ENCODE measurements at regions not wholly inside any gene's neighbourhood (a gene's known extent, or its start where the extent isn't known, plus 50 kb on each side); places are given as distances from the start of the nearest gene placed in this dataset.
"Not testable (repeated sequence)": the region's sequence is repeated elsewhere in the genome, so short reads cannot be mapped to it uniquely, and the experiment has no call there.

GRCh38 chr7:17095931-17096330 is 202.5 kb upstream of the AHR start:
- DNase-seq = no peak

DNA sequence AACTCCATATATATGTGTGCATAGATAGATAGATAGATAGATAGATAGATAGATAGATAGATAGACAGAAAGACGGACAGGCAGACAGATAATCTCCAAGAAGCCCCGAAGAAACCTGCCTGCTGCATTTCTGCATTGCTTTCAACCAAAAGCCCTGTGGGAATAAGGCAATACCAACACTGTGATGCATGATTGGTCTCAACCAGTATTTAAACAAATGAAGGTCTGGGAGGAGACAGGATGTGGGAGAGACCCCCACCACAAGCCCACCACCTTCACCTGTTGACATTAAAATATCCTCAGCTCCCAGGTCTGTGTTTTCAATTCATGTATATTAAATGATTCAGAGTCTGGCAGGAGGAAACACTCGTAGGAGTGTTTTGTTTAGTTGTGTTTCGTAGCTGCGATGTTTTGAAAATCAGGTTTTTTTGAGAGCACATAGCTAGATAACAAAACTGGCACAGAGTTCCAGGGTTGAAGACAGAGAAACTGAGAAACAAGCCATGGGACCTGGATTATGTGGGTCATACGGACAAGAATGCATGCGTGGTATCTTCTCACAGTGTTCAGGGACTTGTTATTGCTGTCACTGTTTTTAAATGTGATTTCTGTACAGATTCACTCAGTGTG is 200.7 kb upstream of the AHR start:
- no peak for DNase-seq

DNA sequence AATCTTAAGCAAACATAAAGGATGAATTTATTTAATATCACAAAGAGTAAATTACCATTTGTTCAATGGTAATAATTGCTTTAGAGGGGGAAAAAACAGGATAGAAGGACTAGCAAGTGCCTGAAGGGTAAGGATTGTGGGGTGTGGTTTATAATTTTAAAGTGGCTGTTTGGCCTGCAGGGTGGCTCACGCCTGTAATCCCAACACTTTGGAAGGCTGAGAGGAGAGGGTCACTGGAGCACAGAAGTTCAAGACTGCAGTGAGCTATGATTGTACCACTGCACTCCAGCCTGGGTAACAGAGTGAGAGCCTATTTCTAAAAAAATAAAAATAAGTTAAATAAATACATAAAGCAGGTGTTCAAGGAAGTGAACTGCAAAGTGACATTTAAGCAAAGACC is 199.9 kb upstream of the AHR start:
- no peak for DNase-seq

DNA sequence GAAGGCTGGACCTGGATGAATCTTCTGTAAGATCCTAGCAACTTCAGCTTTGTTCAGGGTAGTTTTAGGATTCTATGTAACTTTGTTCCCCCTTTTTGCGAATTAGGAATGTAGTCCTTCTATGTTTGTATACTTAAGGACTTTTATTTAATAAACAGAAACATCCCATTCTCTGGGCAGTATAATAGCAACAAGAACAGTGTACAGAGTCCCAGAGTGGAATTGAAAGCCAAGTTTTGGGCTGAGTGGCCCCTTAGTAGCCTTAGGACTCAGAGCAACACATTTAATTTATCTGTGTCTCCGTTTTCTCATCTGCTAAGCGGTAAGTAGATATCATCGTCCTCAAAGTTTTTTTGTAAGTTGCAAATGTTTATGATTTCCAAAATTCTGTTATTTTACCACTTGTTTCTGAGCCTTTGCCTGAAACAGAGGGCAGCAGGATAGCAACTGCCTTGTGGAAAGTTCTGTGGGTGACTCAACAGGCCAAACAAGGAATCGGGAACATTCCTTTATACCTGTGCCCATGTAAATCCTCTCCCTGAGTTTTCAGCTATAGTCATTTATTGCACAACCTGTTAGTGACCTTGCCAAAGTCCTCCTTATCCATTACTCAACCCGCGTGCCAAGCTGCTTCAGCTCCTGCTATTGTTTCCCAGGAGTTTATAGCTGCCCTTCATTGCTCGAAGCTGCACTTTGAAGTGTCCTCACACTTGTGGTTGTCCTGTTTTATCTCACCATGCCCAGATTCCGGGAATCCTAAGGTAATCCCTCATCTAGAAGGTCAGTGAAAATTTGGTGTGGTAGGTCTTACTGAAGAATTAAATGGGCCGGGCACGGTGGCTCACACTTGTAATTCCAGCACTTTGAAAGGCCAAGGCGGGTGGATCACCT is 199.1 kb upstream of the AHR start:
- no peak for DNase-seq

- not testable (repeated sequence) for DNase-seq
Measured at GRCh38 chr7:17099974-17100509, 198.4 kb upstream of the AHR start.

GRCh38 chr7:17101207-17101696 is 197.2 kb upstream of the AHR start:
- DNase-seq = no peak

DNA sequence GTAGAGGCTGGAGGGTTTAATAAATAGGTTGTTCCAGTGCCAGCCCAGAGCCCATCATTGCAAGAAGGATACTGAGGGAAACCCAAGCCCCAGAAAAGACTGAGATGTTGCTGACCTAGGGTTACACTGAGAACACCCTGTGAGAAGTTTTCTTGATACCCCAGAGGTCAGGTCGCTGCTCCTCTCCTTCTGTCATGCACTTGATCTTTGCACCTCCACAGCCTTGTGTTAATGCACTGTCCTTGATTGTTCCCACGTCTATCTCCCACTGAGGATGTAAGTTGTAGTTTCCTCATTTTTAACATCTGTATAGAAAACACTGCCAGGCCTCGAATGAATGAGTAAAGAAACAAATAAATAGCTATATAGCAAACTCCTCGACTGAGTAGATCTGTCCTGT is 195.3 kb upstream of the AHR start:
- DNase-seq = no peak

- no peak for DNase-seq
Measured at GRCh38 chr7:17103984-17104383, 194.5 kb upstream of the AHR start.

DNA sequence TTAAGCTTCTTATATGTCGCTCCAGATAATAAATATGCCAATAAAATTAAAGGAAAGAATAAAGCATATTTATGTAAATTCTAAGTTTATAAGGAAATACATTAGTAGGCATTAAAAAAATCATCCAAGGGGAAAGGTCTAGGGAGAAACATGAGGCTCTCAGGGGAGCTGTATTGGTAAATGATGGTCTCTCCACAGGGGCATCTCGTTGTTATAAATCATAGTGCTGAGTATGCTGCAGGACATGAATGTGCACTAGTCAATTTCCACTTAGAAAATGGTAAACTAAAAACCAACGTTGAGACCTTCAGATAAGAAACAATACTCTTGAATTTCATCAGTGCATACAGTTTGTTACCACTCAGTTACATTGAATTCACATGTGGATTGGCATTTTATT is 194.0 kb upstream of the AHR start:
- DNase-seq = no peak

DNA sequence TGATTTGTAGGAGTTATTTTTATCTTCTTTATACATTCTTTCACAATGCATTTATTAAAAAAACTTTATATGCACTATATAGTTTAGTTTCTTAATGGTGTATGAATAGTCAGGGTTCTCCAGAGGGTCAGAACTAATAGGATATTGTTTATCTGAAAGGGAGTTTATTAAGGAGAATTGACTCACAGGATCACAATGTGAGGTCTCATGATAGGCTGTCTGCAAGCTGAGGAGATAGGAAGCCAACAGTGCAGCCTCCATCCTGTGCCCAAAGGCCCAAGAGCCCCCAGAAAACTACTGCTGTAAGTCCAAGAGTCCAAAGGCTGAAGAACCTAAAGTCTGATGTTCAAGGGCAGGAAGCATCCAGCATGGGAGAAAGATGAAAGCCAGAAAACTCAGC is 192.8 kb upstream of the AHR start:
- no peak for DNase-seq

DNA sequence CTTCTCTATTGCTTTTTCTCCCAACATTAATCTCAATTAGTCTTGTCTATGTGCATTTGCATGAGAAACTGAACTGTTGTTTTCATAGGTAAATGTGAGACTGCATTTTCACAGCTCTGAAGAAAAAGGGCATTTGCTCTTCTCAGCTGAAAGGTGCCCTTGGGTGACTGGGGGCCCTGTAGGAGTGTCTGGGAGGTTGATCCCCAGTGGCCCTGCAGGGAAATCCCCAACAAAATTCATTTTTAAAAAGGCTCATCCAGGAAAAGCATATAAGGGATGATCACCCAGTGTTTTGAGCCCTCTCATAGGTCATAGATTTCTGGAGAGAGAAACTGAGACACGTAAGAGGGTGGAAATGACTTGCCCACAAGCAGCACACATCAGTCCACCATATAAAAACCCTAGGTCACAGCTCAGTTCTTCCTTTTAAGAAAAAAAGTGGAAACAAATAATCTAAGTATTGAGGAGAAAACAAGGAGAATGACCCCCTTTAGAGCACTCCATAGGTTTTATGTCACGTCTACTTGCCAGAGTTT is 190.3 kb upstream of the AHR start:
- DNase-seq = no peak

DNA sequence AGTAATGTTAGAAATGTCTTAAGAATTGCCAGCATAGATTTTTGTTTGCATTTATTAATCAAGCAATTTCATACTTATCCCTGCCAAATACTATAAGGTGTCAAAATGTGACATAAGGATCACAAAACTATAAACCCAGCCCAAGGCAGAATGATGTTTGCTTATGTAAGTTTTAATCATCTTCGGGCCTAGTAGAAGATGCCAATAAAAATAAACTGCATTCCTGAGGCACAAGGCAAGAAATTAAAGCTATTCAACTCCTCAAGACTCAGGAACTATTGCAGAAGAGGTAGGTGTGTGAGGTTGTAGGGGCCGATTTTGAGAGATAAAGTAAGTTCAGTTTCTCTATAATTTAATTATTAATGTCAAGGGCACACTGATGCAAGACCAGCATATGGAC is 189.4 kb upstream of the AHR start:
- no peak for DNase-seq

- DNase-seq = not testable (repeated sequence)
Measured at GRCh38 chr7:17113770-17114169, 184.7 kb upstream of the AHR start.

- no peak for DNase-seq
Measured at GRCh38 chr7:17118412-17118811, 180.0 kb upstream of the AHR start.

GRCh38 chr7:17120756-17121155 is 177.7 kb upstream of the AHR start:
- DNase-seq = no peak

GRCh38 chr7:17121671-17122070 is 176.8 kb upstream of the AHR start:
- no peak for DNase-seq

DNA sequence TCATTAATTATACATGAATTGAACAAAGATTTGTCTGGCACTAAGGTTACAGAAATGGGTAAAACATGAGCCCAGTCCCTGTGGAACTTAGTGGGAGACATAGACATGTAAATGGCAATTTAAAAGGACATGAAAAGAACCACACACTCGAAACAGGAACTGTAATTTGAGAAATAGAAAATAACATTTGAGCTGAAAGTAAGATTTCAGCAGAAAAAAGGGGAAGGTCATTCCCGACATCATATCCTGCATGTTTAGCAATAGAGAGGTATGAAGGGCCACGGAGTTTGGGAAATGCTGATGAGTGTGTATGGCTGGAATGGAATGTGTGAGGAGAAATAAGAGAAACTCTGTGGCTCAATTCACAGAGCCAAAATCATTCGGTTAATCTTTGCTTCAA is 175.4 kb upstream of the AHR start:
- DNase-seq = no peak

DNA sequence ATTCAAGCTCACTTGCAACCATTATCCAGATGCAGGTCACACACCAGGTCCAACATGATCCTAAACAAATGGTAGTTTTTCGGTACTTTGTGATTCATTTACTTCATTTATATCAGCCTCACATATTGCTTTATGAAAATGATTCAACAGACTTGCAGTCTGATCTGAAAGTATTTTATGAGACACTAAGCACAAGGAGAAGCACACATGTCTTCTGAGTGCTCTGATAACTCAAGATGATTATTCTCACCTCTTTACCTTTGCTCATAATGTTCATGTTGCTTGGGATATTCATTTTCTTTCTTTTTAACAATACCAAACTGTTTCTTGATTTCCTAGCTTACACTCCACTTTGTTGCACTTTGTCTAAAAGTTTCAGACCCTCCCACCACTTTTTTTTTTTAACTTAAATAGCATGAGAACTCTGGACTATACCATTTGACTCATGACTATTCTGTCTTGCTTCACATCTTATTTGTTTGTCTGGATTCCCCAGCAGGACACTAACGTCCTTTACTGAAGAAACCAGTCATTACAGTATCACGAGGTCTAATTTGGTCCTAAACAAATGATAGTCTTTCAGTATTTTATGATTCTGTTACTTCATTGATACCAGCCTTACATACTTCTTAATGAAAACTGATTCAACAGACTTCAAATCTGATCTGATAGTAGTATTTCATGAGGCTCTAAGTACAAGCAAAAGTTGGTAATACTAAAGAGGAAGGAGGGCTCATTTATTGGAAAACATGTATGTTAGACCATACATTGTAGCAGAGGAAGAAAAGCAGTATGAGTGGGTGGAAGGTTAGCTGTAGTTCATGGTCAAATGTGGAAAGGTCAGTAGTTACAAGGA is 171.8 kb upstream of the AHR start:
- no peak for DNase-seq

DNA sequence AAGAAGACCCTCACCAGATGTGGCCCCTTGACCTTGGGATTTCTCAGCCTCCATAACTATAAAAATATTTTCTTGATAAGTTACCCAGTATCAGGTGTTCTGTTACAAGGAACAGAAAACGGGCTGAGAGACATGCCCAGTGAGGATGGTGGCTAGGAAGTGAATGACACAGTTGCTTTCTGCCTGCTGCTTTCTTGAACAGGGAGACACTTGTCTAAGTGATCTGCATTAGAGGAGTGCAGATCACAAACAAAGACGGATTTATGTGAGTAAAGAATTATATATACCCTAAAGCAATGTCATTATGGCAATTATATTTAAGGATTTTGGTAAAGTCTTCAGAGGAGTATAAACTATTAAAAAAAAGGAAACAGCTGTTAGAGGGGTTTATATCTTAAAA is 169.2 kb upstream of the AHR start:
- DNase-seq = no peak

DNA sequence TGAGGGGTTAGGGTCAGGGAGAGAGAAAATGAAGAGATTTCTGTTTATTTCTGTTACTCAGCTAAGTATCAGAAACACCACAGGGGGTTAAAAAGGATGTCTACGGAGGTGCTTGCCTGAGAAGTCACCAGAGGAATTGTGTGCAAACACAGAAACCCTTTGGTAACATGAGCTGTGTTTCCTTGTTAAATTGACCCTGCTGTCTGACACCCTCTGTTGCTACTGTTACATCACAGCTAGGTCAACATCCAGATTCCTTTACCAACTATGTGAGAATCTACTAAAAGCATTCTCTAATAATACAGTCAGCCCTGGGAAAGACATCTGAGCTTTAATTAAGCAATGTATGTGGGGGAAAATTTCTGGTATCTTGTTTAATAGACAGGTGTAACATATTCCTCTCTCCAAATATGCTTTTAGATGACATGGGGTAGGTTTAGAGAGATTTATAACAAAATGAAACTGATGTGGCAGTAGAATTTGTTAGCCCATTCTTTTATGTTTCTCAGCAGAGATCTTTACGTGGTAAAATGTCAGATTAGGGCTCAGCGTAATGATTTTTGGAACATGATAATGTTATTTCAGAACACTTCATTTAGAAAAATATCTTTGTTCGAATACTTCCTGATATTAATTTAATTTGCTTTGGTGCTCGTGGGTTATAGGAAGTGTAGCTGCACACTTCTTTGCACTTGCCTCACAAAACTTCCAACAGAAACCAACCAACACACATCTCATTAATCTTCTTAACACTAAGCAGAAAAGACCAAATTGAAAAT is 168.0 kb upstream of the AHR start:
- no peak for DNase-seq

DNA sequence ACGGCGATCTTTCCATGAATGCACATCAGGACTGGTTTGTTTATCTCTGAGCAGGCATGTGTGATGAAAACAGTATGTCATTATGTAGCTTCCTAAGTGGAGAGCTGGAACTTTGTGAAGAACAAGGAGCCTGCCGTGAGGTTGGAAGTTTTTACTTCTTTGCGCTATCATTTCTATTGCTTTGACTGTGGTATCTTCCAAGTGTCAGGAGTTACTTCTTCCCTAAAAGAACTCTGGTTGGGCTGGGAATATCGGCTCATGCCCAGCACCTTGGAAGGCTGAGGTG is 167.4 kb upstream of the AHR start:
- no peak for DNase-seq

DNA sequence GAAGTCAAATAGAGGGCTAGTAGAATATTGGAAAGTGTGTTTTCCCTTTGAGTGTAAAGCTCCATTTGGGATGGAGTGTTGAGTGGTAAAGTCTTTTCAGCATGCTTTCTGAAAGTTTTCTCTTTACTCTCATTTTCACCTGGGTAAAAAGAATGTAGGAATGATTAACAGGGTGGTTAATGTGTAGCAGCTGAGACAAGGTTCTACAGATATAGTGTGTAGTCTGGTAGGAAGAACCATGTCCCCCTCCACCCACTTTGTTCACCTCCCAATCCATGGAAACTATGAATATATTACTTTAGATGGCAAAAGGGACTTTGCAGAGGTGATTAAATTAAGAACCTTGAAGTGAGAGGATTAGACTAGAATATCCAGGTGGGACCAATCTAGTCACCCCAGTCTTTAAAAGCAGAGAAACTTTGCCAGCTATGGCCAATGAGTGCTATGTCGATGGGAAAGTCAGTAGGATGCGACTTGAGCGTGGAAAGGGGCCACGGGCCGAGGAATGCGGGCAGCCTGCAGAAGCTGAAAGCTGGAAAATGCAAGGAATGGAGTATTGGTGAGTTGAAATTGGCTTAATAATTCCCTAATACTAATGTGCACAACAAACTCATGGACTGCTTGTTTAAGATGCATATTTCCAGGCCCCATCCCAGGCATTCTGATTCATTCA is 166.3 kb upstream of the AHR start:
- no peak for DNase-seq
